KOPT-K1 (cell line): ENCODE measurements at regions not wholly inside any gene's neighbourhood (a gene's known extent, or its start where the extent isn't known, plus 50 kb on each side); places are given as distances from the start of the nearest gene placed in this dataset.

Source experiments
- H3K27ac ChIP-seq: fragments of 200-600 bp; sonication (generic); 2 replicates; pipeline ENCODE4 v1.5.1; 2016; ENCODE audit warnings: antibody characterized with exemption, mild to moderate bottlenecking, low read depth, low read length; ENCODE audit not compliant: poor library complexity, severe bottlenecking
- H3K36me3 ChIP-seq: fragments of 200-600 bp; sonication (generic); 2 replicates; pipeline ENCODE4 v1.5.1; 2017; ENCODE audit warnings: antibody characterized with exemption, mild to moderate bottlenecking, low read length, moderate library complexity; ENCODE audit not compliant: insufficient read depth
- H3K9me3 ChIP-seq: fragments of 200-600 bp; sonication (generic); 2 replicates; pipeline ENCODE4 v1.5.1; 2017; ENCODE audit warnings: antibody characterized with exemption, low read length, mild to moderate bottlenecking; ENCODE audit not compliant: insufficient read depth, poor library complexity, severe bottlenecking

GRCh38 chr17:77849239-77849638 lies 109.3 kb upstream of the TNRC6C start:
- H3K36me3 ChIP-seq: no peaks in the 10 kb centered on the region
- no peaks in the 10 kb centered on the region for H3K9me3 ChIP-seq
- no peak overlapping the region for H3K27ac ChIP-seq

GRCh38 chr17:77851921-77852320 lies 106.6 kb upstream of the TNRC6C start:
- no peaks in the 10 kb centered on the region for H3K9me3 ChIP-seq

DNA sequence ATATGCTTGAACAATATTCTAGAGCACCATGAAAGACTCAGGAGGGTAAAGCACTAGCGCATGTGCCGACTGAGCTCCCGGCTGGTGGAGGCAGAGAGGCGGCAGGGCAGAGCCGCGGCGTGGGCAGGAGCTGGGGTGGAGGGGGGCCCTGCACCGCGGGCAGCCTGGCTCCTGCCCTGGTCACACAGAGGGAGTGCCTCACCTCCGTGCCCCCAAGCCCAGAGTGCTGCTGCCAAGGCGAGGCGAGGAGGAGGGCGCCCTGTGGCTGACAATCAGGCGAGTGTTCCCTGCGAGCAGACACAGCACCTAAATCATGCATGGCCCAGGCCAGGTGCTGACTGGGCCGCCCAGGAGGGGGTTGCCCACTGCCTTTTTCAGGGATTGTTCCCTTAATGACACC lies 105.8 kb upstream of the TNRC6C start:
- Histone ChIP-seq H3K27ac (no peak overlapping the region), H3K36me3 (no peaks in the 10 kb centered on the region), H3K9me3 (no peaks in the 10 kb centered on the region)

More at GRCh38 chr17:77851921-77852320, 106.6 kb upstream of the TNRC6C start:
- H3K36me3 ChIP-seq: no peaks in the 10 kb centered on the region
- no peak overlapping the region for H3K27ac ChIP-seq

- H3K9me3 ChIP-seq: no peaks in the 10 kb centered on the region
- peak overlapping the region; percentile 49 for H3K27ac ChIP-seq
- no peaks in the 10 kb centered on the region for H3K36me3 ChIP-seq
Observed at GRCh38 chr17:77853191-77853977, 105.1 kb upstream of the TNRC6C start.

GRCh38 chr17:77854083-77854758 lies 104.3 kb upstream of the TNRC6C start:
- H3K27ac ChIP-seq: peak overlapping the region; percentile 49

GRCh38 chr17:77854759-77855745 lies 103.5 kb upstream of the TNRC6C start:
- Histone ChIP-seq H3K27ac (peak overlapping the region; percentile 49), H3K36me3 (no peaks in the 10 kb centered on the region), H3K9me3 (no peaks in the 10 kb centered on the region)

More at GRCh38 chr17:77854083-77854758, 104.3 kb upstream of the TNRC6C start:
- H3K36me3 ChIP-seq: no peaks in the 10 kb centered on the region
- H3K9me3 ChIP-seq: no peaks in the 10 kb centered on the region

DNA sequence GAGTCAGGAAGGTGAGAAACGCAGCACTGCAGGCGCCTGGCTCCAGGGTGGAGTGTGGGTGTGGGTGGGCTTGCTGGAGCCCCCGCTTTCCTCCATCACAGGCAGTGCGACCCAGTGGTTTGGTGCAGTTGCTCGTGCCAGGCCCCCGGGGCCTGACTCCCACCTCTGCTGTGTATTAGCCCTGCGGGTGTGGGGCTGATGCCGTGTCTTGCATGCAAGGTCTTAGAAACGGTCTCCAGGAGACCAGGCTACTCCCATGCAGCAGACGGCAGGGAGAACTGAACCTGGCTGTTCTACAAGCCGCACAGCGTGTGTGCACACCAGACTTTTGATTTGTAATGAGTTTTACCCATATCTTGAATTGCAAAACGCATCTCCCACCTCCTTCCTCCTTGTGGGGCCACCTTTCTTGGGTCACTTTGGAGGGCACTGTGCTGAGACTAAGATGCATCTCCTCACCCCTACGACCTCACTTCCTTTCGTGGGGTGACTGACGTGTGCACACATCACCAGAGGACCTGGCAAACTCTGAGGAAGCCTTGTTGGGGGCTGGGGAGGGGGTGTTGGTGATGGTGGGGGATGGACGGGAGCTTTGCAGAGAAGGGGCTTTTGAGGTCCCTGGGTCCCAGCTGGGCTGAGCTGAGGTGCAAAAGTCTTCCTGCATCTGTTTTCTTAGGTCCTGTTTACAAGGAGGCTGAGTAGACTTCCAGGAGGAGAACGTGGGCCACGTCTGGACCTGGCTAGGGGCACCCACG lies 101.8 kb upstream of the TNRC6C start:
- no peaks in the 10 kb centered on the region for H3K36me3 ChIP-seq

DNA sequence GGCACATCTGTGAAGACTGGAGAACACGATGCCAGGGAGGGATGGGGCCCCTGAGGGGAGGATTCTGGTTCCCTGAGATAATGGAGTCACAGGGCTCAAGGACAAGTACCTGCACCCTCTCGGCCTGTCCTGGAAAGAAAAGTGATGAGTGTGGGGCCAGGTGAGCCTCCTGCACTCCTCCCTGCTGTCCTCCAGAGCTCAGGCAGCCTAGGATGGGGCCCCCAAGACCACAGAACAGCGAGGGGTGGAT lies 101.3 kb upstream of the TNRC6C start:
- no peaks in the 10 kb centered on the region for H3K9me3 ChIP-seq
- no peaks in the 10 kb centered on the region for H3K36me3 ChIP-seq
- peak overlapping the region; percentile 50 for H3K27ac ChIP-seq

More for the DNA sequence above, 101.8 kb upstream of the TNRC6C start:
- peak overlapping the region; percentile 50 for H3K27ac ChIP-seq
- H3K9me3 ChIP-seq: no peaks in the 10 kb centered on the region

DNA sequence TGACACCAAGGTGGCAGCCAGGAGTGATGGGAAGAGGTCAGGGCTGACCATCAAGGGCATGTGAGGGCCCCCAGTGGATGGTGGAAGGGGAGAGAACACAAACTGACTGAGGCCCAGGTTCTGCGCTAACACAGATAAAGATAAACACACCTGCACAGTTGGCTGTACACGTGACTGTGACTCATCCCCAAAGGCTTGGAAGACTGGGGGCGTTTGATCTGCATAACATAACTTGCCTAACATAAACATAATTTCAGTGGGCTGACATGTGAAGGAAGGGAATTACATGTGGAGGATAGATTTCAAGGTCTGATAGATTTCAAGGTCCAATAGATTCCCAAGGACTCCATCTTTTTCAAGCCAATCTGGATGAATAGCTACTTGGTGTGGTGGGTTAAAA lies 100.9 kb upstream of the TNRC6C start:
- H3K27ac ChIP-seq: peak overlapping the region; percentile 50
- no peaks in the 10 kb centered on the region for H3K36me3 ChIP-seq
- H3K9me3 ChIP-seq: no peaks in the 10 kb centered on the region

DNA sequence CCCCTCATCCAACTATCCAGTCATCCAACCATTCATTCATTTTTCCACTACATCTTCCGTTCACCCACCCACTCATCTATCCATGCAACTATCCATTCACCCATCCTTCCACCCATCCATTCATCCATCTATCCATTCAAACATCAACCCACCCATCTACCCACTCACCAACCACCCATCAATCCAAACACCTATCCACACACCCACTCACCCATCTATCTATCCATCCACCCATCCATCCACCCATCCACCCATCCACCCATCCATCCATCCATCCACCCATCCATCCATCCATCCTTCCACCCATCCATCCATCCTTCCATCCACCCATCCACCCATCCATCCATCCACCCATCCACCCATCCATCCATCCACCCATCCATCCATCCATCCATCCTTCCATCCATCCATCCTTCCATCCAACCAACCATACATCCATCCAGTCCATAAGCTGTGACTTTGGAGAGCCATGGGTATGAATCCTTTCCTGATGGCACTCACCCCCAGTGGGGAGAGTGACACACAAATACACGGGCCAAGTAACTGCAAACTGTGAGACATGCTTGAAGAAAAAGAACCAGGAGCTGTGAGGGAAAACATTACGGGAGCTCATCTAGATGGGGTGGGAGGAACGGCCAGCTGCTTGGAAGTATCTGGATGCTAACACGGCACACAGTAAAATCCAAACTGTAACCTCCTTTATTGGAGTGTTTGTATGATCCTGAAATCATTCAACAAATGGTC lies 100.0 kb upstream of the TNRC6C start:
- H3K36me3 ChIP-seq: no peaks in the 10 kb centered on the region
- no peaks in the 10 kb centered on the region for H3K9me3 ChIP-seq
- H3K27ac ChIP-seq: no peak overlapping the region

GRCh38 chr17:77859035-77859810 lies 99.3 kb upstream of the TNRC6C start:
- H3K27ac ChIP-seq: no peak overlapping the region

DNA sequence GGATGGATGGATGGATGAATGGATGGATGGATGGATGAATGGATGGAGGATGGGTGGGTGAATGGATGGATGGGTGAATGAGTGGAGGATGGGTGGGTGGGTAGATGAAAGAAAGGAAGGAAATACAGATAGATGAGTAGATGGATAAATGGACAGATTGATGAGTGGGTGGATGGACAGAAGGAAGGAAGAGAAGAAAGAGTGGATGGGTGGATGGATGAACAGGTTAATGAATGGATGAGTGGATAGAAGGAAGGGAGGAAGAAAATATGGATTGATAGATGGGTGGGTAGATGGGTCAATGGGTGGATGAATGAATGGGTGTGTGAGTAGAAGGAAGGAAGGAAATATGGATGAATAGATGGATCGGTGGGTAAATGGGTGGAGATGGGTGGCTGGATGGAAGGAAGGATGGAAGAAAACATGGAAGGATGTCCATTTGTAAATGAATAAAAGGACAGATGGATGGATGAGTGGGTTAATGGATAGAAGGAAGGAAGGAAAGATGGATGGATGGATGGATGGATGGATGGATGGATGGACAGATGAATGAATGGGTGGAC lies 97.3 kb upstream of the TNRC6C start:
- Histone ChIP-seq H3K36me3 (no peaks in the 10 kb centered on the region), H3K27ac (no peak overlapping the region), H3K9me3 (no peaks in the 10 kb centered on the region)

More at GRCh38 chr17:77859035-77859810, 99.3 kb upstream of the TNRC6C start:
- Histone ChIP-seq H3K36me3 (no peaks in the 10 kb centered on the region), H3K9me3 (no peaks in the 10 kb centered on the region)

- Histone ChIP-seq H3K36me3 (no peaks in the 10 kb centered on the region), H3K27ac (no peak overlapping the region), H3K9me3 (no peaks in the 10 kb centered on the region)
Observed at GRCh38 chr17:77861981-77862645, 96.4 kb upstream of the TNRC6C start.
